Neural cell (in vitro differentiated cells): ENCODE measurements at regions not wholly inside any gene's neighbourhood (a gene's known extent, or its start where the extent isn't known, plus 50 kb on each side); places are given as distances from the start of the nearest gene placed in this dataset.

Experiments used
- H2AFZ ChIP-seq: fragments of 200-600, 300-800 bp; sonication (generic), shearing (Covaris generic); 2 replicates; pipeline ENCODE4 v1.6.0; 2014; ENCODE audit warnings: low read depth, mild to moderate bottlenecking, antibody characterized with exemption, low read length, moderate library complexity
- H3F3A ChIP-seq: fragments of 200-600 bp; shearing (Covaris generic); 2 replicates; pipeline ENCODE4 v1.6.1; 2016; ENCODE audit warnings: mild to moderate bottlenecking, moderate library complexity, mixed read lengths, antibody characterized with exemption, low read length; ENCODE audit not compliant: insufficient read depth, poor library complexity, severe bottlenecking
- H3K27ac ChIP-seq: fragments of 200-600, 300-800 bp; sonication (generic), shearing (Covaris generic); 2 replicates; pipeline ENCODE4 v1.5.1; 2014; ENCODE audit warnings: mild to moderate bottlenecking, low read length, moderate library complexity
- H3K27me3 ChIP-seq: fragments of 300-800, 200-600 bp; sonication (generic), shearing (Covaris generic); 2 replicates; pipeline ENCODE4 v1.6.0; 2014; ENCODE audit warnings: mild to moderate bottlenecking, low read depth, low read length, moderate library complexity; ENCODE audit not compliant: insufficient read depth
- H3K36me3 ChIP-seq: fragments of 300-800, 200-600 bp; sonication (generic), shearing (Covaris generic); 2 replicates; pipeline ENCODE4 v1.5.1; 2014; ENCODE audit warnings: mild to moderate bottlenecking, antibody characterized with exemption, low read length, moderate library complexity; ENCODE audit not compliant: insufficient read depth
- H3K4me2 ChIP-seq: fragments of 300-800, 200-600 bp; sonication (generic), shearing (Covaris generic); 2 replicates; pipeline ENCODE4 v1.6.0; 2014; ENCODE audit warnings: mild to moderate bottlenecking, low read length
- H3K4me3 ChIP-seq: fragments of 300-800, 200-600 bp; sonication (generic), shearing (Covaris generic); 2 replicates; pipeline ENCODE4 v1.5.1; 2014; ENCODE audit warnings: mild to moderate bottlenecking, low read length, moderate library complexity
- H3K79me2 ChIP-seq: fragments of 200-600 bp; shearing (Covaris generic); replicated peaks from 2 replicates; pipeline ENCODE4 v1.6.0; 2014; ENCODE audit warnings: mild to moderate bottlenecking, low read length, moderate library complexity; ENCODE audit not compliant: insufficient read depth
- H3K9ac ChIP-seq: fragments of 300-800, 200-600 bp; sonication (generic), shearing (Covaris generic); 2 replicates; pipeline ENCODE4 v1.6.1; 2016; ENCODE audit warnings: mild to moderate bottlenecking, low read length, mixed read lengths
- H3K9me2 ChIP-seq: fragments of 200-600 bp; shearing (Covaris generic); 2 replicates; pipeline ENCODE4 v1.6.1; 2016; ENCODE audit warnings: mild to moderate bottlenecking, low read length, mixed read lengths; ENCODE audit not compliant: insufficient read depth
- H3K9me3 ChIP-seq: fragments of 200-600, 300-800 bp; sonication (generic), shearing (Covaris generic); 2 replicates; pipeline ENCODE4 v1.6.1; 2016; ENCODE audit warnings: mild to moderate bottlenecking, mixed run types, low read length, moderate library complexity, mixed read lengths
- H4K20me1 ChIP-seq: fragments of 200-600 bp; shearing (Covaris generic); 2 replicates; pipeline ENCODE4 v1.6.1; 2016; ENCODE audit warnings: mild to moderate bottlenecking, mixed run types; ENCODE audit not compliant: insufficient read depth
- EP300 ChIP-seq: fragments of 450-650 bp; conservative IDR thresholded peaks from 2 replicates; pipeline ENCODE4 v1.6.1; 2014; ENCODE audit warnings: antibody characterized with exemption, mild to moderate bottlenecking, moderate library complexity; ENCODE audit not compliant: poor library complexity, severe bottlenecking
- EZH2 ChIP-seq: fragments of 200-600, 300-800 bp; shearing (Covaris generic), sonication (generic); IDR thresholded peaks from 2 replicates; pipeline ENCODE4 v1.6.1; 2014; ENCODE audit warnings: antibody characterized with exemption, low read length, borderline replicate concordance, mild to moderate bottlenecking; ENCODE audit not compliant: insufficient read depth, poor library complexity, severe bottlenecking
- MXI1 ChIP-seq: fragments of 450-650 bp; conservative IDR thresholded peaks from 2 replicates; pipeline ENCODE4 v1.6.1; 2014; ENCODE audit warnings: antibody characterized with exemption, mild to moderate bottlenecking; ENCODE audit not compliant: poor library complexity, severe bottlenecking
- POLR2AphosphoS5 ChIP-seq: IDR thresholded peaks from 2 replicates; pipeline ENCODE4 v1.6.1; 2012
- RAD21 ChIP-seq: fragments of 450-650 bp; conservative IDR thresholded peaks from 2 replicates; pipeline ENCODE4 v1.6.1; 2014; ENCODE audit warnings: antibody characterized with exemption, mild to moderate bottlenecking, moderate library complexity
- REST ChIP-seq: IDR thresholded peaks from 2 replicates; pipeline ENCODE4 v1.6.1; 2012; ENCODE audit warnings: borderline replicate concordance
- SMC3 ChIP-seq: fragments of 450-650 bp; conservative IDR thresholded peaks from 2 replicates; pipeline ENCODE4 v1.6.1; 2014; ENCODE audit warnings: antibody characterized with exemption, mild to moderate bottlenecking, moderate library complexity; ENCODE audit not compliant: poor library complexity
- TAF1 ChIP-seq: IDR thresholded peaks from 2 replicates; pipeline ENCODE4 v1.6.1; 2012; ENCODE audit warnings: low read depth
- TF ChIP-seq, protein P1 (sequence below): fragments of 450-650 bp; IDR thresholded peaks from 2 replicates; pipeline ENCODE4 v1.5.1; 2014; ENCODE audit warnings: antibody characterized with exemption, mild to moderate bottlenecking, moderate library complexity; ENCODE audit not compliant: poor library complexity, severe bottlenecking

DNA sequence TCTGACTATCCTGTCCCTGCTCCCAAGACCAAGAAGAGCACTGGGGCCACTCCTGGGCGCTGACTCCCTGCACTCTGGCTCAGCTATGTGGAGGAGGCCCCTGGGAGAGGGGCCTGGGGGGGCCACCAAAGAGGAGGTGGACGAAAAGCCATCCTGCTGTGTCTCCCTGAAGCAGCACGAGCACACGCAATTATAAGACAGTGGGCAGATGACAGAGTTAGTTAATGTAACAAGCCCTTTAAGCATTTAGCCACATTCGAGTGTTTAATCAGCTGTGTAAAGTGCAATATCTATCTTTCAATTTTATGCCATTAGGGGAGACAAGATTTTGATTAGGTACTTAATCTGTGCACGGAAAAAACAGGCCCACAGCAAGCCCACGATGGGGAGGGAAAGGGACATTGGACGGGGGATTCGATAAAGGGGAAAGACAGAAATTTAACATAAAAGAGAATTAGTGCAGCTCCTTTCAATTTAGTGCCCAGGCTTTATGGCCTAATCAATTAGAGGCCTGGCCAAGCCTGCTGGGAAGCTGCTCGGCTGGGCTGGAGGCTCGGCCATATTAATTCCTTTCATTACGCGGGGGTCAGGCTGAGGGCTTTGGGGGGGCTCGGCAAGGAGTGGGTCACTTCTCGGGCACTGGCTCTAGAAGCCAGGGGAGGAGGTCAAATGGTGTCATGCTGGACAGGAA is 286.2 kb downstream of the DHX35 start:
- no peak overlapping the region for H3K9ac ChIP-seq
- TF ChIP-seq EP300, result no peak
- no peaks in the 10 kb centered on the region for H4K20me1 ChIP-seq
- H3K4me3 ChIP-seq, result no peak overlapping the region
- H3K4me2 ChIP-seq, result no peak overlapping the region
- H3K27me3 ChIP-seq, result no peaks in the 10 kb centered on the region
- H3K9me3 ChIP-seq, result no peaks in the 10 kb centered on the region
- H3F3A ChIP-seq, result no peaks in the 10 kb centered on the region
- H3K79me2 ChIP-seq, result no peaks in the 10 kb centered on the region
- no peaks in the 10 kb centered on the region for H3K9me2 ChIP-seq
- no peak overlapping the region for H3K27ac ChIP-seq
- no peak overlapping the region for H2AFZ ChIP-seq
- no peaks in the 10 kb centered on the region for H3K36me3 ChIP-seq

DNA sequence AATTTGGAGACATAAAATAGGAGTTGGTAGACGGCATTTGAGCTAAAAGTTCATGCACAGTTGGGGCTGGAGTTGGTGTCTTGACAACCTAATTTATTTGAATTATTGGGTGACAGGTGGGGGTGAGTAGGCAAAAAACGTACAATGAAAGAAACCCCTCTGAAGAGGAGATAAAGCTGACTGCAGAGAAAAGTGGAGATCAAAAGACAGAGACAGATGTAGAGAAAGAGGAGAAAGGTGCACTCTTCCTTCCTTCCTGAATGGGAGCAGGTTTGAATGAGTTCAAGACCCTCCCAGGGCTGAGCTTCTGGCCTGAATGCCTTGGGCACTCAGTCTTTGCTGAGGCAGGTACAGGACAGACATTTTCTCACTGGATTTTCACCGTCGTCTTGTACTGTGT is 284.3 kb downstream of the DHX35 start:
- H3K36me3 ChIP-seq, result no peaks in the 10 kb centered on the region
- no peaks in the 10 kb centered on the region for H3K9me2 ChIP-seq
- no peaks in the 10 kb centered on the region for H3K9me3 ChIP-seq
- H2AFZ ChIP-seq, result no peak overlapping the region
- no peaks in the 10 kb centered on the region for H3K79me2 ChIP-seq
- H3K27me3 ChIP-seq, result no peaks in the 10 kb centered on the region
- H3K4me2 ChIP-seq, result no peak overlapping the region
- H3F3A ChIP-seq, result no peaks in the 10 kb centered on the region
- H3K9ac ChIP-seq, result no peak overlapping the region
- H3K27ac ChIP-seq, result no peak overlapping the region
- TF ChIP-seq TAF1 (no peak), RAD21 (no peak), EZH2 (no peak), POLR2AphosphoS5 (no peak), SMC3 (no peak), EP300 (no peak), MXI1 (no peak), REST (no peak)
- TF ChIP-seq, protein P1, sequence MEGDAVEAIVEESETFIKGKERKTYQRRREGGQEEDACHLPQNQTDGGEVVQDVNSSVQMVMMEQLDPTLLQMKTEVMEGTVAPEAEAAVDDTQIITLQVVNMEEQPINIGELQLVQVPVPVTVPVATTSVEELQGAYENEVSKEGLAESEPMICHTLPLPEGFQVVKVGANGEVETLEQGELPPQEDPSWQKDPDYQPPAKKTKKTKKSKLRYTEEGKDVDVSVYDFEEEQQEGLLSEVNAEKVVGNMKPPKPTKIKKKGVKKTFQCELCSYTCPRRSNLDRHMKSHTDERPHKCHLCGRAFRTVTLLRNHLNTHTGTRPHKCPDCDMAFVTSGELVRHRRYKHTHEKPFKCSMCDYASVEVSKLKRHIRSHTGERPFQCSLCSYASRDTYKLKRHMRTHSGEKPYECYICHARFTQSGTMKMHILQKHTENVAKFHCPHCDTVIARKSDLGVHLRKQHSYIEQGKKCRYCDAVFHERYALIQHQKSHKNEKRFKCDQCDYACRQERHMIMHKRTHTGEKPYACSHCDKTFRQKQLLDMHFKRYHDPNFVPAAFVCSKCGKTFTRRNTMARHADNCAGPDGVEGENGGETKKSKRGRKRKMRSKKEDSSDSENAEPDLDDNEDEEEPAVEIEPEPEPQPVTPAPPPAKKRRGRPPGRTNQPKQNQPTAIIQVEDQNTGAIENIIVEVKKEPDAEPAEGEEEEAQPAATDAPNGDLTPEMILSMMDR, result no peak
- no peak overlapping the region for H3K4me3 ChIP-seq
- H4K20me1 ChIP-seq, result no peaks in the 10 kb centered on the region
